ENCODE measurements at regions not wholly inside any gene's neighbourhood (a gene's known extent, or its start where the extent isn't known, plus 50 kb on each side); places are given as distances from the start of the nearest gene placed in this dataset.

DNA sequence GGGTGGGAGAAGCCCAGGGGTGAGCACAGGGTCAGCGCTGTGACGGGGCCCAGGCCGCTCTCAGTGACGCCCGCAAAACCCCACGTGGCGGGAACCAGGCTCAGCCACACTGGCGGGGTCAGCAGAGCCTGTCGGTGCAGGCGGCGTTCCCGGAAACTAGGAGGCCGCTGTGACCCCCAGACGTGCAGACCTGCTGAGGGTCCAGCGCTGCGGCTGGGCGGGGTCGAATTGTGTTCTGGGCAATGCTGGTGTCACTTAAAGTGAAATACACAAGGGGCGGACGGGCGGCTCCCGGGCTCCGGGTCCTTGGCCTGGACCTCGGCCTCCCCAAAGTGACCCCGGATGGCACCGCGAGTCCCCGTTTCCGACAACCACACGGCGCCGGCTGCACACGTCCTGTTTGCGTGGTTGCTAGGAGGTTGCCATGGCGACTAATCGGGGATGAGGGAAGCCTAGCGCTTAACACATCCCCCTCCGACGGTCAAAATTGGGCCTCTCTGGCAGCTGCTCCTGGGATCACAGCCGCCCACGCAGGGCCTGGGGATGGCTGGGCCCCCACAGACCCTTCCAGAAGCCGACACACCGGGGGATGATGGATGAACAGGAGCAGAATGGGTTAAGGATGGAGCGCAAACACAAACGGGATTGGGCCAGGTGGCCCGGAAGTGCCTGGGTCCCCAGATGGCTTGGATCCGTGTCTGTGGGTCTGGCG lies 81.7 kb upstream of the PRR5 start (continued):
- TF ChIP-seq, protein P1, sequence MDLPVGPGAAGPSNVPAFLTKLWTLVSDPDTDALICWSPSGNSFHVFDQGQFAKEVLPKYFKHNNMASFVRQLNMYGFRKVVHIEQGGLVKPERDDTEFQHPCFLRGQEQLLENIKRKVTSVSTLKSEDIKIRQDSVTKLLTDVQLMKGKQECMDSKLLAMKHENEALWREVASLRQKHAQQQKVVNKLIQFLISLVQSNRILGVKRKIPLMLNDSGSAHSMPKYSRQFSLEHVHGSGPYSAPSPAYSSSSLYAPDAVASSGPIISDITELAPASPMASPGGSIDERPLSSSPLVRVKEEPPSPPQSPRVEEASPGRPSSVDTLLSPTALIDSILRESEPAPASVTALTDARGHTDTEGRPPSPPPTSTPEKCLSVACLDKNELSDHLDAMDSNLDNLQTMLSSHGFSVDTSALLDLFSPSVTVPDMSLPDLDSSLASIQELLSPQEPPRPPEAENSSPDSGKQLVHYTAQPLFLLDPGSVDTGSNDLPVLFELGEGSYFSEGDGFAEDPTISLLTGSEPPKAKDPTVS (IDR thresholded peaks at IDR 0.05; ENCODE audit: low read depth, low read length): no peak
- TF ChIP-seq SREBF1 (IDR thresholded peaks at IDR 0.05; ENCODE audit: low read length) (no peak), ESRRA (IDR thresholded peaks at IDR 0.05; ENCODE audit: low read length) (no peak), MXI1 (IDR thresholded peaks at IDR 0.05; ENCODE audit: low read depth, low read length) (0 out of 2 replicates have a peak, but pooled peaks have one; percentile 17), GATAD2B (conservative IDR thresholded peaks at IDR 0.05; ENCODE audit: low read depth) (0 out of 2 replicates have a peak, but pooled peaks have one; percentile 28), WRNIP1 (IDR thresholded peaks at IDR 0.05; ENCODE audit: borderline replicate concordance, low read depth, low read length) (no peak), SREBF2 (IDR thresholded peaks at IDR 0.05; ENCODE audit: low read length) (no peak), LARP7 (IDR thresholded peaks at IDR 0.05) (no peak), MTA2 (IDR thresholded peaks at IDR 0.05; ENCODE audit: low read depth) (no peak), SMARCA5 (IDR thresholded peaks at IDR 0.05) (no peak), RFX5 (IDR thresholded peaks at IDR 0.05; ENCODE audit: low read depth, low read length) (peak; percentile 70; the same call in 1 of the 2 replicates), RUNX3 (IDR thresholded peaks at IDR 0.05; ENCODE audit: low read length) (no peak), SIN3A (IDR thresholded peaks at IDR 0.05; ENCODE audit: low read depth, low read length) (no peak)
- TF ChIP-seq, protein P2, sequence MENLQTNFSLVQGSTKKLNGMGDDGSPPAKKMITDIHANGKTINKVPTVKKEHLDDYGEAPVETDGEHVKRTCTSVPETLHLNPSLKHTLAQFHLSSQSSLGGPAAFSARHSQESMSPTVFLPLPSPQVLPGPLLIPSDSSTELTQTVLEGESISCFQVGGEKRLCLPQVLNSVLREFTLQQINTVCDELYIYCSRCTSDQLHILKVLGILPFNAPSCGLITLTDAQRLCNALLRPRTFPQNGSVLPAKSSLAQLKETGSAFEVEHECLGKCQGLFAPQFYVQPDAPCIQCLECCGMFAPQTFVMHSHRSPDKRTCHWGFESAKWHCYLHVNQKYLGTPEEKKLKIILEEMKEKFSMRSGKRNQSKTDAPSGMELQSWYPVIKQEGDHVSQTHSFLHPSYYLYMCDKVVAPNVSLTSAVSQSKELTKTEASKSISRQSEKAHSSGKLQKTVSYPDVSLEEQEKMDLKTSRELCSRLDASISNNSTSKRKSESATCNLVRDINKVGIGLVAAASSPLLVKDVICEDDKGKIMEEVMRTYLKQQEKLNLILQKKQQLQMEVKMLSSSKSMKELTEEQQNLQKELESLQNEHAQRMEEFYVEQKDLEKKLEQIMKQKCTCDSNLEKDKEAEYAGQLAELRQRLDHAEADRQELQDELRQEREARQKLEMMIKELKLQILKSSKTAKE (IDR thresholded peaks at IDR 0.05; ENCODE audit: low read depth, poor library complexity, severe bottlenecking): no peak
- TF ChIP-seq, protein P3, sequence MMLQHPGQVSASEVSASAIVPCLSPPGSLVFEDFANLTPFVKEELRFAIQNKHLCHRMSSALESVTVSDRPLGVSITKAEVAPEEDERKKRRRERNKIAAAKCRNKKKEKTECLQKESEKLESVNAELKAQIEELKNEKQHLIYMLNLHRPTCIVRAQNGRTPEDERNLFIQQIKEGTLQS (IDR thresholded peaks at IDR 0.05; ENCODE audit: borderline replicate concordance, extremely low read depth, low read depth, low read length): no peak
